GM21723 (cell line): ENCODE measurements at regions not wholly inside any gene's neighbourhood (a gene's known extent, or its start where the extent isn't known, plus 50 kb on each side); places are given as distances from the start of the nearest gene placed in this dataset.

Experiments used
- ATAC-seq: cut with Tn5 transposase; IDR thresholded peaks from one replicate; pipeline ENCODE4 v1.9.1; 2021; ENCODE audit warnings: mild to moderate bottlenecking, moderate library complexity; ENCODE audit not compliant: unreplicated experiment

DNA sequence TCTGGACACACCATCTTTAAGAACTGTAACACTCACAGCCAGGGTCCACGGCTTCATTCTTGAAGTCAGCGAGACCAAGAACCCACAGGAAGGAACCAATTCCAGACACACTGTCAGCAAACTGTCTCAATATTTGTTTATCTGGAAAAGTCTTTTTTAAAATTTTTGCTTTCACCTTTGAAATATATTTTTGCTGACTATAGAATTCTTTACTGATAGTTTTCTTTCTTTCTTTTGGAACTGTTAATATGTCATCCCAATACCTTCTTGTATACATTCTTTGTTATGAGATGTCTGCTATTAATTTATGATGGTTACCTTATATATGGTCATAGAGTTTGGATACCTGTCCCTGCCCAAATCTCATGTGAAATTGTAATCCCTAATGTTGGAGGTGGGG is 145.1 kb upstream of the IRX4 start:
- ATAC-seq, result no peak

- no peak for ATAC-seq
Observed at GRCh38 chr5:2024986-2025721, 142.4 kb upstream of the IRX4 start.

- ATAC-seq, result no peak
Observed at GRCh38 chr5:2023196-2023595, 140.5 kb upstream of the IRX4 start.

GRCh38 chr5:2022436-2022835 is 139.7 kb upstream of the IRX4 start:
- no peak for ATAC-seq

GRCh38 chr5:2021484-2022176 is 138.9 kb upstream of the IRX4 start:
- no peak for ATAC-seq

DNA sequence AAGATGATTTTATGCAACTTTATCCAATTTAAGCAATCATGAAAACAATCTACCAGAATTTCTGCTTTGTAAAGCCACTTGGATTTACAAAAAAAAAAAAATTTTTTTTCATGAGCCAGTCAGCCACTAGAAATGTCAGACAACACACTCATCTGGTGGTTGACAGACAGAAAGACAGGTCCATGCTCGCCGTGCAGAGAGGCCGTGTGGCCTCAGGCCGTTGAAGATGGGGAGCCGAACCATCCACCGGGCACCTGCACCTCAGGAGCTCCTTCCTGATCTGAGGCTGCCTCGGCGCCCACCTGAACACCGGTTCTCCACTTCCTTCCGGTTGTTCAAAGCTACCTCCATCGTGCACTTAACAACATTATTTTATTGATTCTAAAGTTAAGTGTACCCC is 138.0 kb upstream of the IRX4 start:
- ATAC-seq, result no peak

DNA sequence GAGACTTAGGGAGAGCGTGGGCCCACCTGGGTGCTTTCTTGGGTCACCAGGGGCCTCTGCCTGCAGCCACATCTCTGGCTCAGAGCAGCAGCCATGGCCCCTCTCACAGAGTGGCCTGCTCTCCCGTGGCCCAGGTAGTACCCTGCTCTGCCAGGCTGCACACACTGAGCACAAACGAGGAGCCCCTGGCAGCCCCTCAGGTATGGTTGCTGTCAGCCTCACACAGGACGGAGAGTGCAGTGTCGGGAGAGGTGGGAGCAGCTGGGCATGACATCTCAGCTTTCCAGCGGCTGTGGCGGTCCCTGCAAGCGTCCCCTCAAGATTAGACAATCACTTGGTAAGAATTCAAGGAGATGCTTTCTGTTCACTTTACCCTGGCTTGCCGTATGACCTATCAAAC is 137.0 kb upstream of the IRX4 start:
- no peak for ATAC-seq

DNA sequence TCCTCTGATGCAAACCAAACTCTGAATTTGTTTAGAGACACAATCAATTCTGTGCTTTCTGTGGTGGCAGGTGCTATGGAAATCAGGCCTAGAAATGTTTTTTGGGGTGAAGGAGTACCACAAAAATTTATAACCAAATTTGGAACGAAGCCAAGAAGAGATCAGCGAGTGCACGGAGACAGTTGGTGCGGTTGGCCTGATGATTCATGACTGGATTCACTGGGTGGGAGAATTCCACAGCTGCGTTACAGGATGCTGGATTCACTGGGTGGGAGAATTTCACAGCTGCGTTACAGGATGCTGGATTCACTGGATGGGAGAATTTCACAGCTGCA is 135.6 kb upstream of the IRX4 start:
- no peak for ATAC-seq

DNA sequence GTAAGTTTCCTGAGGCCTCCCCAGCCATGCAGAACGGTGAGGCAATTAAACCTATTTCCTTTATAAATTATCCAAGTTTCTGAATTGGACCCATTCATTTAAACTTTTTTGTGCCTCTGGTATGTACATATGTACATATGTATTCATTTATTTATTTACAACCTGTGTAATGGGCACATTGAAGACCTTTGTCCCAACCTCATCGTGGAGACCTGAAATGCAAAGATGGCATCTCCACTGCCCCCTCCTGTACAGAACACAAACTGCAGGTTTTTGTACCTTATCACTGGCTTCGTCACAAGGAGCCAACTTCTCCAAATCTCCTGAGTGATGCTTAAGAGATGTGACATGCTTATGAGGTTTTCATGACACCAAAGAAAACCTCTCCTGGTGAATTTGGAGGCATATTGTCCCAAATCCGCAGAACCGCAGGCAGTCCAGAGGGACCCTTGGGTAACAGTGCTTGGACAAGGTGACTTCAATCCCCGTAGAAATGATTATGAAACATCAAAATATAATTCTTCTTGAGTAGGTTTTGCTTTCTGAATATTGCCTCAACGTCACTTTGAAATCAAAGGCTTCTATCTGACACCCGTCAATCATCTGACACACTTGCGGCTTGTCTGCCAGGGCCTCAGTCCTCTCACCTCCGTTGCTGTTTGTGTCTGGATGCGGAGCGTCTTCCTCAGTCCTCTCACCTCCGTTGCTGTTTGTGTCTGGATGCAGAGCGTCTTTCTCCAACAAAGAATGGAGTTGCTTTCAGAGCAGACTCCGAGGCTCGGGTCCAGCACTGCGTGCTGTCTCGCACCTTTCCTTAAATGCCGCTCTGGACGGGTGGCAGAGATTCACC is 135.0 kb upstream of the IRX4 start:
- ATAC-seq, result no peak

DNA sequence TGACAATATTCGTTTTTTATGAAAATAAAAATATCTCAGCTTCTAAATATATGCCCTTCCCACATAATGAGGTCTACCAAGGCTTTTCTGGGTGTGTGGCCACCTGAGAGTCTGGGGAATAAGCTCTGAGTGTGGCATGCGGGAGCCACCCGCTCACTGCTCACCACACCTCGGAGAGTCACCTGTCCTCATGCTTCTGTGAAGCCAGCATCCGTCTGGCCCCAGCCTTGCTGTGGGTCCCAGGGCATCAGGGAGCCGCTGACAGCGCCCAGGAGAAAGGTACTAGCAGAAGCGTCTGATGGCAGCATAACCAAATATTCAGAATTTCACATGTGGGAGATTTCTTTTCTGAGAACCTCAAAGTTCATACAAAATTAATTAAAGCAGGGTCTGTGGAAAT is 133.2 kb upstream of the IRX4 start:
- ATAC-seq, result no peak

DNA sequence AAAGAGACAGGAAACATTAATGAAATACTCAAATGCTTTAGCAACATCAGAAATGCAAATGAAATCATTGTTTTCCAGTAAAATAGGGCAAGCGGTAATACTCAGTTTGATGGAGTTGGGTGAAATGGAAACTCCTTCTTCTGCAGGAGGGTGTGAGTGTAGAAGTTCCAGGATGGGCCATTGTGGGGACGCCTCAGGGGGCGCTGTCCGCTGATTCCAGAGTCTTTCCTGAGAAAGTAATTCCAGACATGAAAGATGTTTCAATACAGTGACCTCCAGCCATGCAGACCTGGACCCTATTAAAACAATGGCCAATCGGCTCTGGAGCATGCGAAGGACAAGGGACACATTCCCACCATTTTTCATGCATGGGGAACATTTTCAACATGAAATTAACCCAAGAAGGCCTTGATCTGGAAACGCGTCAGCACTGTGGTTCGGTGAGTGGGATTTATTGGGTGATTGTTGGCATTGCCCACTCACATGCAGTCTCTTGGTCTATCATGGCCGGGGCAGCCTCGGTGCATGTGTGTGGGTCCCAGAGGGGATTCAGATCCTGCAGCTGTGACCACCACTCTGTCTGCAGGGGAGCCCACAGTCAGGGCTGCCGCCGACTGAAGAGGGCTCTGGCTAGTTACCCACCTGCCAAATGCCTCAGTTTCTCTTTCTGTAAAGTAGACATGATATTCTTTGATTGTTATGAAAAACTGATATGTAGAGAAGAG is 132.6 kb upstream of the IRX4 start:
- ATAC-seq, result no peak

- no peak for ATAC-seq
Observed at GRCh38 chr5:2014058-2014610, 131.4 kb upstream of the IRX4 start.

DNA sequence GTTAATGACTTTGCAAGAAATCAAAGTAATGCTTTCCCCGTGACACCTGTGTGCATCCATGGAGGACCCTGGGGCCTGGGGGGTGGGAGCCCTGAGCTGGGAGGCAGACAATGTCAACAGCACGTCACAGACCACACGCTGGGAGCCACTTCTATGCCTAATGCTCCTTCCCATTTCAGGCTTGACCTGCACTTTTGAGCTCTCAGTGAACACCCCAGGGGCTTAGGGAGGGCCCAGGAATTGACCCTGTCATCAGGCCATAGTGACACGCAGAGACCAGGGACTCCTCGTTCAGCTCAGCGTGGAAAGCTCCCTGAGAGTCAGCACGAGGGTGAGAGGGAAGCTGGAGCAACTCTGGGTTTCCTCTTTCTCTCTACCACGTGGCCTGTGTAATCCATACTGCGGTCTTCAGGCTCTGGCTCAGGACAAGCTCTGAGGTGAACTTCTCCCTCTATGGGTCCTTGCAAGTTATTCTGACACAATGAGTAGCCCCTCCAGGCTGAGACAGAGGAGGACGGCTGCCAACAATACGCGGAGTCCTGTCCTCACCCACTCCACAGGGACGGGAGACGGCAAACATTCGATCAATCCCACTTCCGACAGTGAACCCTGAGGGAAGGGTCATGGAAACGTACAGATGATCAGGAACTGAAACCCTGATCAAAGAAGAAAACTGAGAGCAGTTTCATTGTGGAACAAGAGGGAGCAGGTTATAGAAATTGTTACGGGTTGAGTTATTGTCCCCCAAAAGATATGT is 130.8 kb upstream of the IRX4 start:
- ATAC-seq, result no peak

DNA sequence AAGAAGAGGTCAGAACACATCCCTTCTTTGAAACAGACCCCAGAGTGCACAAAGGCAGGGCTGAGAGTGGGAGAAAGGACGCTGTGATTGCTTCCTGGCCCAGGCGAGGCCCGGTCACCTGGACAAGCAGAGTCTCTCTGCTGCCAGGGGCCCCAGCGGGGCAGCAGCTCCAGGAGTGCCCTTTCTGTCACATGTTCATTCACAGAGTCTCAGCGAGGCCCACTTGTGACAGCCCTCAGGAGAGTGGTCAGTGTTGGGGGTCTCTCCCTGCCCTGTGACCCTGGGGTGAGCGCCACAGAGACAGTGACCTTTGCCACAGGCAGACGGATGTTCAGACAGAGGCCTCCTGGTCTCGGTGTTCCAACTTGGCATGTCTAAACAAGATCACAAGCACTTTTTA is 130.2 kb upstream of the IRX4 start:
- ATAC-seq, result no peak

DNA sequence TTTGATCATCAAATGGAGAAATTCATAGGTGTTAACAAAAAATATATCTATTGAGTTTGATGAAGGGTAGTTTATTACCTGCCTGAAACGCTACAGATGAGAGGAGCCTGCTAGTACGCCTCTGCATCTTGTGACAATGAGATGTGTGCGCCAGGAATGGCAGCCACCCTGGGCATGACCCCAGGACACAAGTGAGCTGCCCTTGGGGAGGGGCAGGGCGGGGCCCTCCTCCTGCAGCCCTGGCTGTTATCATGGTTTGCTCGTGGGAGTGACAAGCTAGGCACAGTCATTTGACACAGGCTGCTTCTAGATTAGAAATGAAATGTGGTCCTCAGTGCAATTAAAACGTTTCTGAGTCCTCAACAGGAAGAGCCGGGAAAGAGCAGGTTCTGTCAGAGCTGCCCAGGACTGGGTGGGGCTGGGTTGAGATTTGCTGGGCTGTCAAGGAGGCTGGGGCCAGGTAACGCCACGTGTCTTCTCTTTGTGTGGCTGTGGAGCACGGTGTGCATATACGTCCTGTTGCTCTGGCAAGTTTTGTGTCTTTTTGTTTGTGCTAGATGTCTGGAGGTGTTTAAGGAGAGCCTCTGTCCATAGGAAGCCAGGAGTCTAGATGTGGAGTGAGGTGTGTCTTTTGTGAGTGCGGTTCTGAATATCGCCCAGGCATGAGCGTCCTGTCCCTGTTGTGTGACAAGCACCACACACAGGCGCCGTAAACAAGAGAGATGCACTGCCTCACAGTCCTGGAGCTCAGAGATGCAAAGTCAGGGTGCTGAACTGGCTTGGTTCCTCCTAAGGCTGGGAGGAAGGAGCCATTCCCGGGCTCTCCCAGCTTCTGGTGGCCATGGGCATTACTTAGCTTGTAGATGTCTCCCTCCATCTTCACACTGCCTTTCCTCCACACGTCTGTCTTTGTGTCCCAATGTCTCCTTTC is 129.0 kb upstream of the IRX4 start:
- no peak for ATAC-seq

DNA sequence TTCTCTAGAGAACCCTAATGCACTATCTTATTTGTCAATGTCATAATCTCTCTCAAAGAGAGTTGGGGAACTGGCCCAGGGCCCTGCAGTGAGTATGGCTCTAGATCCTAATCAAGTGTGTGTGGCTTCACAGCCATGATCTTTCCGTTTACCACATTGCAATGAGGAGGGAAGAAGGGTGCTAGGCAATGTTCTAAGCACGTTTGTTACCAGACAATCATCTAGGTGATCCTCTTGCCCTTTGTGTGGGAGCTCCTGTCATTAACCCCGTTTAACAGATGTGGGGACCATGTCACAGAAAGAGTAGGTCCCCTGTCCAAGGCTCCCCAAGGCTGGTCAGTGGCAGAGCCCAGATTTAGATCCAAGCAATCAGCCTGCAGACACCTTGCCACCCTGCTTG is 128.2 kb upstream of the IRX4 start:
- ATAC-seq, result no peak

DNA sequence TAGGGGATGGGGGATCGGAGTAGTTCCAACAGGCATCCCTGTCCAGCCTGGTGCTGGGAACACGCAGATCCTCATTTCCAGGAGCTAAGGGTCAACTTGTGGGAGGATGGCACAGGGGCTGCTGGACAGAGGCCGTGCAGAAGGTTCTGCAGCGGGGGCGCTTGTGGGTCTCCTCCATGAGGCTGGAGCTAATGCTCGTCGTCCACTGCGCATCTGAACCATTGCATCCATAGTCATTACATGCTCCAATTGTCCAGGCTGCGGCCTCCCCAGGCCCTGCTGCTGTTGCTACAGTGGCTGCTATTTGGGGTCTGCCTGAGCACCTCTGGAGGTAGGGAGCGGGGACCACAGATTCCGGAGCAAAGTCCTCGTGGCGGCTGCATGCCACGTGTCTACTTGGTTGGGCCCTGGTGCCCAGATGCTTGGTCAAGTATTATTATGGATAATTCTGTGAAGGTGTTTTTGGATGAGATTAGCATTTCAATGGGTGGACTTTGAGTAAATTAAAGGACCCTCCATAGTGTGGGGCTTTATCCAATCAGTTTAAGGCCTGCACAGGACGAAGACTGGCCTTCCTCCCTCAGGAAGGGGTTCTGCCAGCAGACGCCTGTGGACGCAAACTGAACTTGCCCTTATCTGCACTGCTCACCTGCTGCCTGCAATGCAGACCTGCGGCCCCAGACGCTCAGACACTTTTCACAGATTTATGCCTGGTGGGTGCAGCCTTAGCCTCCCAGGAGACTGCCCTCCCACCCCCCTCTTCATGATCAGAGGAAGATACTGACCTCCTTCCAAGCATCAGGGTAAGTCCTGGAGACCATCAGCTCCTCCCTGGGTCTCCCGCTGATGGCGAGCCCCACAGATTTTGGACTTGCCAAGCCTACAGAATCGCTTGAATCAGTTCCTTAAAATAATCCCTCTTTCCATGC is 127.5 kb upstream of the IRX4 start:
- no peak for ATAC-seq
